B cell (primary cell): ENCODE measurements at regions not wholly inside any gene's neighbourhood (a gene's known extent, or its start where the extent isn't known, plus 50 kb on each side); places are given as distances from the start of the nearest gene placed in this dataset.

ENCODE experiments used
- ATAC-seq: fragments of 200-7000 bp; cut with Tn5 transposase; one replicate; pipeline ENCODE4 v1.10.0; 2021; ENCODE audit warnings: low read depth, mild to moderate bottlenecking, moderate number of reproducible peaks, moderate library complexity
- CTCF ChIA-PET: fragments of 350-600 bp; sonication (Branson Sonifier 250); formaldehyde crosslinking; loops from one replicate; lab custom pipeline; 2021; ENCODE audit warnings: antibody characterized with exemption, inconsistent platforms; lab: Charles Lee
- POLR2A ChIA-PET: fragments of 350-600 bp; sonication (Branson Sonifier 250); formaldehyde crosslinking; loops from one replicate; lab custom pipeline; 2021; ENCODE audit warnings: antibody characterized with exemption; lab: Charles Lee
- DNase-seq: peaks from one replicate; pipeline ENCODE4 v3.0.0; 2013
- H2AFZ ChIP-seq: 2 replicates; pipeline ENCODE4 v1.6.1; 2012; ENCODE audit warnings: mild to moderate bottlenecking, low read depth, low read length; ENCODE audit not compliant: insufficient read depth, poor library complexity, severe bottlenecking
- H3K27ac ChIP-seq, 2 donors: 1 replicate in 1 of 2; 2 replicates in 1 of 2; pipeline ENCODE4 v1.5.1; 2012 to 2013; ENCODE audit warnings: low read length in 2 of 2, mild to moderate bottlenecking in 2 of 2, moderate library complexity in 1 of 2
- H3K27me3 ChIP-seq, 4 experiments: fragments of 200-600 bp in 1 of 4; sonication (generic) in 1 of 4; replicated peaks in 1 of 4; 1 replicate in 2 of 4; 2 replicates in 2 of 4; pipeline versions ENCODE4 v1.6.1 to v1.7.0; 2013 to 2016; ENCODE audit warnings: low read length in 3 of 4, mild to moderate bottlenecking in 2 of 4, mixed read lengths in 1 of 4, moderate library complexity in 1 of 4; ENCODE audit not compliant: insufficient read depth in 4 of 4, control insufficient read depth in 3 of 4; ENCODE audit errors: control extremely low read depth in 1 of 4
- H3K36me3 ChIP-seq, 2 experiments: replicated peaks in 1 of 2; 1 replicate in 1 of 2; 2 replicates in 1 of 2; pipeline versions ENCODE4 v1.6.1 to v1.7.1; 2013; ENCODE audit warnings: low read length in 1 of 2; ENCODE audit not compliant: insufficient read depth in 2 of 2, control insufficient read depth in 1 of 2; ENCODE audit errors: control extremely low read depth in 1 of 2, extremely low read depth in 1 of 2
- H3K4me1 ChIP-seq, 2 donors: fragments of 200-600 bp in 1 of 2; sonication (generic) in 1 of 2; 1 replicate in 1 of 2; 2 replicates in 1 of 2; pipeline versions ENCODE4 v1.5.1 to v1.6.1; 2013 to 2017; ENCODE audit warnings: low read length in 2 of 2; ENCODE audit not compliant: control insufficient read depth in 2 of 2, insufficient read depth in 2 of 2
- H3K4me2 ChIP-seq: replicated peaks from 2 replicates; pipeline ENCODE3; 2012; ENCODE audit warnings: mild to moderate bottlenecking, low read depth, low read length; ENCODE audit not compliant: poor library complexity, severe bottlenecking
- H3K4me3 ChIP-seq, 5 experiments: fragments of 200-600 bp in 1 of 5; sonication (generic) in 1 of 5; 1 replicate in 3 of 5; 2 replicates in 2 of 5; pipeline versions ENCODE4 v1.5.1 to v1.7.0; 2011 to 2016; ENCODE audit warnings: low read length in 4 of 5, mild to moderate bottlenecking in 4 of 5, low read depth in 2 of 5, control low read depth in 1 of 5, moderate library complexity in 1 of 5; ENCODE audit not compliant: insufficient read depth in 1 of 5; ENCODE audit errors: control extremely low read depth in 1 of 5, extremely low read depth in 1 of 5
- H3K79me2 ChIP-seq: fragments of 200-600 bp; sonication (generic); one replicate; pipeline ENCODE4 v1.6.0; 2016; ENCODE audit warnings: low read length; ENCODE audit not compliant: control insufficient read depth, insufficient read depth
- H3K9ac ChIP-seq: fragments of 200-600 bp; sonication (generic); 2 replicates; pipeline ENCODE4 v1.6.1; 2017; ENCODE audit warnings: mild to moderate bottlenecking, low read length, moderate library complexity
- H3K9me3 ChIP-seq, 3 donors: one replicate each; pipeline versions ENCODE4 v1.6.1 to v1.7.1; 2013; ENCODE audit warnings: low read length in 2 of 3; ENCODE audit not compliant: control insufficient read depth in 2 of 3, insufficient read depth in 1 of 3; ENCODE audit errors: control extremely low read depth in 1 of 3
- H4K20me1 ChIP-seq: 2 replicates; pipeline ENCODE4 v1.6.0; 2012; ENCODE audit warnings: mild to moderate bottlenecking, low read length; ENCODE audit not compliant: insufficient read depth, control insufficient read depth, poor library complexity, severe bottlenecking
- H3K27ac Mint-ChIP-seq: one replicate; pipeline ENCODE4 v1.8.0; 2021; ENCODE audit warnings: mixed read lengths
- H3K27me3 Mint-ChIP-seq: one replicate; pipeline ENCODE4 v1.8.0; 2021; ENCODE audit warnings: mixed read lengths
- H3K4me1 Mint-ChIP-seq: one replicate; pipeline ENCODE4 v1.8.0; 2021; ENCODE audit warnings: mixed read lengths
- H3K4me3 Mint-ChIP-seq: one replicate; pipeline ENCODE4 v1.8.0; 2021; ENCODE audit warnings: mixed read lengths
- H3K9me3 Mint-ChIP-seq: one replicate; pipeline ENCODE4 v1.8.0; 2022; ENCODE audit warnings: mixed read lengths; ENCODE audit not compliant: insufficient read depth
- EZH2 ChIP-seq: IDR thresholded peaks from 2 replicates; pipeline ENCODE4 v1.6.1; 2012; ENCODE audit warnings: borderline replicate concordance, low read depth, mild to moderate bottlenecking, moderate library complexity, low read length; ENCODE audit not compliant: insufficient read depth, poor library complexity, severe bottlenecking
- WGBS: methylation state at CpG from one replicate; pipeline ENCODE4 v1.1.5; 2013; ENCODE audit warnings: missing lambda C conversion rate; ENCODE audit not compliant: insufficient coverage; 5-methylcytosine and 5-hydroxymethylcytosine counted together
- intact Hi-C: fragments of 100-400 bp; cut with micrococcal nuclease; formaldehyde crosslinking; loops from one replicate; pipeline ENCODE4 v1.10.0; 2022
- TF ChIP-seq, protein P1 (sequence below): fragments of 200-600 bp; IDR thresholded peaks from one replicate; pipeline ENCODE4 v1.8.0; 2022; ENCODE audit warnings: antibody characterized with exemption, mild to moderate bottlenecking

DNA sequence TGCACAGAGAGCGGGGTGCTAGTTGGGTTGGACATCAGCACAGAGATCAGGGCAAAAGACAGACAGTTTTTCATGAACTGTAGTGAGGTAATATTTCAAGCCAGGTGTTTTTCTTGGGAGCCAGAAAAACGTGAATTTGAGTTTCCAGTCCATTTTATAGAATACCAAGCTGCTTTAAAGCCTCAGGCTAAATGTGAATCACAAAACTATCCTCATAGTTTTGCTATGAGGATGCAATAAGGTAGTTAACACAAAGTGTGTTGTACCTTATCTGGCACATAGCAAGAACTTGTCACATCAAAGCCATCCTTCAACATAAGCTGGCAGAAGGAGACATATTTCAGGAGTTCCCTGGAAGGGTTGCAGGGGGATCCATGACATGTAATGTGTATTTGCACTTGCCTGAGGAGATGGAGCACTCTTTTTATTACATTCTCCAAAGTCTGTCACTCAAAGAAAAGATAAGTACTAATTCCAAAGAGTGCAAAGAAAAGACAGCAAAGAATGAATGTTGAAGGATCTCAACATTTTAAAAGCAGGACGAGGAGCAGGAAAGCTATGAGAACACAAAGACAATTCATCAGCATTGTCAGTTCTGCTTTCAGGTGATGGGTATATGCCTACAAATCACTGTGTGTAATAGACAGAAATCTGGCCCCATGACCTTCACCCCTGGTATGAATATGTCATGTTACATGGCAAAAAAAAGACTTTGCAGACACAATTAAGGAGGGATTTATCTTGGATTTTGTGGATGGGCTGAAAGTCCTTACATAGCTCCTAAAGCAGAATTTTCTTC is 1046.4 kb downstream of the NTRK3 start:
- no peaks in the 10 kb centered on the region for H3K4me1 Mint-ChIP-seq
- TF ChIP-seq, protein P1, sequence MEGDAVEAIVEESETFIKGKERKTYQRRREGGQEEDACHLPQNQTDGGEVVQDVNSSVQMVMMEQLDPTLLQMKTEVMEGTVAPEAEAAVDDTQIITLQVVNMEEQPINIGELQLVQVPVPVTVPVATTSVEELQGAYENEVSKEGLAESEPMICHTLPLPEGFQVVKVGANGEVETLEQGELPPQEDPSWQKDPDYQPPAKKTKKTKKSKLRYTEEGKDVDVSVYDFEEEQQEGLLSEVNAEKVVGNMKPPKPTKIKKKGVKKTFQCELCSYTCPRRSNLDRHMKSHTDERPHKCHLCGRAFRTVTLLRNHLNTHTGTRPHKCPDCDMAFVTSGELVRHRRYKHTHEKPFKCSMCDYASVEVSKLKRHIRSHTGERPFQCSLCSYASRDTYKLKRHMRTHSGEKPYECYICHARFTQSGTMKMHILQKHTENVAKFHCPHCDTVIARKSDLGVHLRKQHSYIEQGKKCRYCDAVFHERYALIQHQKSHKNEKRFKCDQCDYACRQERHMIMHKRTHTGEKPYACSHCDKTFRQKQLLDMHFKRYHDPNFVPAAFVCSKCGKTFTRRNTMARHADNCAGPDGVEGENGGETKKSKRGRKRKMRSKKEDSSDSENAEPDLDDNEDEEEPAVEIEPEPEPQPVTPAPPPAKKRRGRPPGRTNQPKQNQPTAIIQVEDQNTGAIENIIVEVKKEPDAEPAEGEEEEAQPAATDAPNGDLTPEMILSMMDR = no peak
- no peak for TF ChIP-seq EZH2
- no peak overlapping the region for H2AFZ ChIP-seq
- H3K9me3 ChIP-seq = no peaks in the 10 kb centered on the region
- H3K79me2 ChIP-seq = no peaks in the 10 kb centered on the region
- no peaks in the 10 kb centered on the region for H3K36me3 ChIP-seq
- H3K9ac ChIP-seq = no peak overlapping the region
- no peaks in the 10 kb centered on the region for H3K27me3 ChIP-seq
- H3K27ac Mint-ChIP-seq = no peak overlapping the region
- WGBS = 100% methylated on average over 1 of the region's 3 CpGs
- H3K9me3 Mint-ChIP-seq = no peaks in the 10 kb centered on the region
- no peaks in the 10 kb centered on the region for H4K20me1 ChIP-seq
- no peaks in the 10 kb centered on the region for H3K27me3 Mint-ChIP-seq
- H3K4me3 ChIP-seq = no peak overlapping the region
- H3K4me1 ChIP-seq = no peaks in the 10 kb centered on the region
- H3K4me2 ChIP-seq = no peak overlapping the region
- H3K4me3 Mint-ChIP-seq = no peak overlapping the region
- DNase-seq = no peak
- ChIA-PET CTCF (no interaction called here), POLR2A (no interaction called here)
- no peak overlapping the region for H3K27ac ChIP-seq
- intact Hi-C loops = no loop called here
- no peak for ATAC-seq

DNA sequence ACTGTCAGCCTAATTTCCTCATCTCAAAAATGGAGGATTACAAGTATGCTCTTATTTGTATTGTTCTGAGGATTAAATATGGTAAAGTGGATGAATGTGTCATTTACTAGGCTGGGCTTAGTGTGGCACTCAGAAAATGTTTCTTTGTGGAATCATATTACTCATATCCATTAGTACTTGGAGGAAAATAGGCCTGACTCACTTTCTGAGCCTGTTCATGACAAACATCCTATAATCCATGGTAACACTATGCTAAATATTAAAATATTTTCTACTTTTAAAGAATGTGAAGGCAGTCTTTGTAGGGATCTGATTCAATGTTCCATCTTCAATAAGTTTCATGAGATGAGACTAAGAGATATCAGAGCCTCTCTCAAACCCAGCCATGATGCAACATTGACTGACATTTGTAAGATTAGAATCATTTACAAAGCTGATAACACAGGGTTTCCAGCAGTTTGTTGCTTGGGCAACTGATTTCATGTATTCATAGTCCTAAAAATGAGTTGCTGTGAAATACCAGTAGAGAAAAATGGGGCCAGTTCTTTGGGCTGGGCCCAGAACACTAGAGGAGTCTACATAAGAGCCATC is 1048.5 kb downstream of the NTRK3 start:
- no peak overlapping the region for H3K27ac Mint-ChIP-seq
- no peaks in the 10 kb centered on the region for H3K4me1 Mint-ChIP-seq
- H3K9me3 Mint-ChIP-seq = no peaks in the 10 kb centered on the region
- no peaks in the 10 kb centered on the region for H3K27me3 Mint-ChIP-seq
- ChIA-PET CTCF (no interaction called here), POLR2A (no interaction called here)
- Histone ChIP-seq H3K79me2 (no peaks in the 10 kb centered on the region), H3K4me1 (no peaks in the 10 kb centered on the region), H3K9me3 (no peaks in the 10 kb centered on the region), H3K4me2 (no peak overlapping the region), H3K27ac (no peak overlapping the region), H3K4me3 (no peak overlapping the region), H3K36me3 (no peaks in the 10 kb centered on the region), H3K9ac (no peak overlapping the region), H2AFZ (no peak overlapping the region), H4K20me1 (no peaks in the 10 kb centered on the region), H3K27me3 (no peaks in the 10 kb centered on the region)
- DNase-seq (no peak), ATAC-seq (no peak)
- no peak overlapping the region for H3K4me3 Mint-ChIP-seq
- intact Hi-C loops = no loop called here
- no peak for TF ChIP-seq EZH2
- TF ChIP-seq, protein P1 = no peak
